Liver (tissue), 3 donors: ENCODE measurements at regions not wholly inside any gene's neighbourhood (a gene's known extent, or its start where the extent isn't known, plus 50 kb on each side); places are given as distances from the start of the nearest gene placed in this dataset.

ENCODE experiments used
- FOXA1 ChIP-seq: IDR thresholded peaks from 2 replicates; pipeline ENCODE4 v1.6.1; 2016; ENCODE audit warnings: antibody characterized with exemption
- GABPA ChIP-seq, 2 donors: IDR thresholded peaks in 1 of 2; conservative IDR thresholded peaks in 1 of 2; 2 replicates each; pipeline ENCODE4 v1.6.1; 2016; ENCODE audit warnings: antibody characterized with exemption in 2 of 2, mild to moderate bottlenecking in 1 of 2, moderate library complexity in 1 of 2
- HNF4G ChIP-seq: IDR thresholded peaks from 2 replicates; pipeline ENCODE4 v1.6.1; 2016; ENCODE audit warnings: antibody characterized with exemption
- JUND ChIP-seq, 2 donors: IDR thresholded peaks; 2 replicates each; pipeline ENCODE4 v1.6.1; 2016; ENCODE audit warnings: antibody characterized with exemption in 2 of 2
- RAD21 ChIP-seq, 2 donors: IDR thresholded peaks; 2 replicates each; pipeline ENCODE4 v1.6.1; 2016; ENCODE audit warnings: antibody characterized with exemption in 2 of 2, mild to moderate bottlenecking in 2 of 2
- RXRA ChIP-seq, 2 donors: IDR thresholded peaks; 2 replicates each; pipeline ENCODE4 v1.6.1; 2017 to 2018; ENCODE audit warnings: antibody characterized with exemption in 2 of 2, mild to moderate bottlenecking in 1 of 2
- SP1 ChIP-seq: IDR thresholded peaks from 2 replicates; pipeline ENCODE4 v1.6.1; 2018; ENCODE audit warnings: antibody characterized with exemption, mild to moderate bottlenecking
- TAF1 ChIP-seq: conservative IDR thresholded peaks from 2 replicates; pipeline ENCODE4 v1.6.1; 2016; ENCODE audit warnings: antibody characterized with exemption, mild to moderate bottlenecking
- YY1 ChIP-seq: IDR thresholded peaks from 2 replicates; pipeline ENCODE4 v1.6.1; 2016; ENCODE audit warnings: antibody characterized with exemption, mild to moderate bottlenecking
- TF ChIP-seq, protein P1 (sequence below): fragments of 150-350 bp; IDR thresholded peaks from 2 replicates; pipeline ENCODE4 v1.5.1; 2017; ENCODE audit warnings: improper control_type of control experiment, low read depth, low read length; ENCODE audit not compliant: missing input control
- TF ChIP-seq, protein P2 (sequence below): IDR thresholded peaks from 2 replicates; pipeline ENCODE4 v1.6.1; 2016; ENCODE audit warnings: antibody characterized with exemption
- TF ChIP-seq, protein P3 (sequence below): IDR thresholded peaks from 2 replicates; pipeline ENCODE4 v1.6.1; 2016; ENCODE audit warnings: antibody characterized with exemption, mild to moderate bottlenecking
- TF ChIP-seq, protein P4 (sequence below): IDR thresholded peaks from 2 replicates; pipeline ENCODE4 v1.6.1; 2016; ENCODE audit warnings: antibody characterized with exemption
- donor health status: healthy.
- donor health status: healthy.

DNA sequence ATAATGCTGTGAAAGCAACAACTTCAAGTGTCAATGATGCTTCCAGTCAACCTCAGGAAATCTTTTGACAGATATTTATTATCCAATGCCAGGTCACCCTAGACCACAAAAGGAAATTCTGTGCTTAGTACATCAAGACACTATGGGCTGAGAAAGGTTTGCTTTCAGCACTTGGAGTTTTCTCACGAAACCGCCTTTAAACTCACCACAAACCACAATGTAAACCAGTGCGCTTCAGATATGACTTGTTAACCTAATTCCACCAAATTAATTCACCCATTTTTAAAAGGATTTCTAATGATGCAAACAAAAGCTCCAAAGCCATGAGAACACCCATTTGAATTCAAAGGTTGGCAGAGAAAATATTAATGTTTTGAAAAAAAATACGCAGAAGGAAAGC is 292.9 kb upstream of the NR2F2 start:
- TF ChIP-seq, protein P1, sequence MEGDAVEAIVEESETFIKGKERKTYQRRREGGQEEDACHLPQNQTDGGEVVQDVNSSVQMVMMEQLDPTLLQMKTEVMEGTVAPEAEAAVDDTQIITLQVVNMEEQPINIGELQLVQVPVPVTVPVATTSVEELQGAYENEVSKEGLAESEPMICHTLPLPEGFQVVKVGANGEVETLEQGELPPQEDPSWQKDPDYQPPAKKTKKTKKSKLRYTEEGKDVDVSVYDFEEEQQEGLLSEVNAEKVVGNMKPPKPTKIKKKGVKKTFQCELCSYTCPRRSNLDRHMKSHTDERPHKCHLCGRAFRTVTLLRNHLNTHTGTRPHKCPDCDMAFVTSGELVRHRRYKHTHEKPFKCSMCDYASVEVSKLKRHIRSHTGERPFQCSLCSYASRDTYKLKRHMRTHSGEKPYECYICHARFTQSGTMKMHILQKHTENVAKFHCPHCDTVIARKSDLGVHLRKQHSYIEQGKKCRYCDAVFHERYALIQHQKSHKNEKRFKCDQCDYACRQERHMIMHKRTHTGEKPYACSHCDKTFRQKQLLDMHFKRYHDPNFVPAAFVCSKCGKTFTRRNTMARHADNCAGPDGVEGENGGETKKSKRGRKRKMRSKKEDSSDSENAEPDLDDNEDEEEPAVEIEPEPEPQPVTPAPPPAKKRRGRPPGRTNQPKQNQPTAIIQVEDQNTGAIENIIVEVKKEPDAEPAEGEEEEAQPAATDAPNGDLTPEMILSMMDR = no peak
- TF ChIP-seq, protein P2, sequence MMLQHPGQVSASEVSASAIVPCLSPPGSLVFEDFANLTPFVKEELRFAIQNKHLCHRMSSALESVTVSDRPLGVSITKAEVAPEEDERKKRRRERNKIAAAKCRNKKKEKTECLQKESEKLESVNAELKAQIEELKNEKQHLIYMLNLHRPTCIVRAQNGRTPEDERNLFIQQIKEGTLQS = no peak
- TF ChIP-seq, protein P3, sequence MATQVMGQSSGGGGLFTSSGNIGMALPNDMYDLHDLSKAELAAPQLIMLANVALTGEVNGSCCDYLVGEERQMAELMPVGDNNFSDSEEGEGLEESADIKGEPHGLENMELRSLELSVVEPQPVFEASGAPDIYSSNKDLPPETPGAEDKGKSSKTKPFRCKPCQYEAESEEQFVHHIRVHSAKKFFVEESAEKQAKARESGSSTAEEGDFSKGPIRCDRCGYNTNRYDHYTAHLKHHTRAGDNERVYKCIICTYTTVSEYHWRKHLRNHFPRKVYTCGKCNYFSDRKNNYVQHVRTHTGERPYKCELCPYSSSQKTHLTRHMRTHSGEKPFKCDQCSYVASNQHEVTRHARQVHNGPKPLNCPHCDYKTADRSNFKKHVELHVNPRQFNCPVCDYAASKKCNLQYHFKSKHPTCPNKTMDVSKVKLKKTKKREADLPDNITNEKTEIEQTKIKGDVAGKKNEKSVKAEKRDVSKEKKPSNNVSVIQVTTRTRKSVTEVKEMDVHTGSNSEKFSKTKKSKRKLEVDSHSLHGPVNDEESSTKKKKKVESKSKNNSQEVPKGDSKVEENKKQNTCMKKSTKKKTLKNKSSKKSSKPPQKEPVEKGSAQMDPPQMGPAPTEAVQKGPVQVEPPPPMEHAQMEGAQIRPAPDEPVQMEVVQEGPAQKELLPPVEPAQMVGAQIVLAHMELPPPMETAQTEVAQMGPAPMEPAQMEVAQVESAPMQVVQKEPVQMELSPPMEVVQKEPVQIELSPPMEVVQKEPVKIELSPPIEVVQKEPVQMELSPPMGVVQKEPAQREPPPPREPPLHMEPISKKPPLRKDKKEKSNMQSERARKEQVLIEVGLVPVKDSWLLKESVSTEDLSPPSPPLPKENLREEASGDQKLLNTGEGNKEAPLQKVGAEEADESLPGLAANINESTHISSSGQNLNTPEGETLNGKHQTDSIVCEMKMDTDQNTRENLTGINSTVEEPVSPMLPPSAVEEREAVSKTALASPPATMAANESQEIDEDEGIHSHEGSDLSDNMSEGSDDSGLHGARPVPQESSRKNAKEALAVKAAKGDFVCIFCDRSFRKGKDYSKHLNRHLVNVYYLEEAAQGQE = no peak
- TF ChIP-seq JUND (IDR thresholded peaks at IDR 0.05) (no peak), TAF1 (no peak), GABPA (IDR thresholded peaks at IDR 0.05 in 1 of 2, conservative IDR thresholded peaks at IDR 0.05 in 1 of 2) (no peak), FOXA1 (no peak), HNF4G (no peak), RXRA (IDR thresholded peaks at IDR 0.05) (no peak), SP1 (no peak), YY1 (no peak), RAD21 (IDR thresholded peaks at IDR 0.05) (no peak)
- TF ChIP-seq, protein P4, sequence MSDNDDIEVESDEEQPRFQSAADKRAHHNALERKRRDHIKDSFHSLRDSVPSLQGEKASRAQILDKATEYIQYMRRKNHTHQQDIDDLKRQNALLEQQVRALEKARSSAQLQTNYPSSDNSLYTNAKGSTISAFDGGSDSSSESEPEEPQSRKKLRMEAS = no peak
